H1 (cell line): ENCODE measurements at regions not wholly inside any gene's neighbourhood (a gene's known extent, or its start where the extent isn't known, plus 50 kb on each side); places are given as distances from the start of the nearest gene placed in this dataset.

Source experiments
- CTCF ChIP-seq, 3 experiments: IDR thresholded peaks; 1 replicate in 2 of 3; 2 replicates in 1 of 3; pipeline versions ENCODE4 v1.5.1 to v1.6.1; 2011; ENCODE audit warnings: low read length in 3 of 3, mild to moderate bottlenecking in 3 of 3, inconsistent platforms in 2 of 3, low read depth in 1 of 3, moderate library complexity in 1 of 3; ENCODE audit not compliant: insufficient read depth in 1 of 3; ENCODE audit errors: control extremely low read depth in 1 of 3
- POLR2A ChIP-seq, 2 experiments: IDR thresholded peaks; 1 replicate in 1 of 2; 2 replicates in 1 of 2; pipeline ENCODE4 v1.6.1; 2011; ENCODE audit warnings: low read depth in 2 of 2, low read length in 2 of 2, mild to moderate bottlenecking in 2 of 2; ENCODE audit errors: control extremely low read depth in 1 of 2
- TAF1 ChIP-seq: IDR thresholded peaks from 2 replicates; pipeline ENCODE4 v1.6.1; 2011; ENCODE audit warnings: mild to moderate bottlenecking, low read depth, low read length
- ZNF274 ChIP-seq: IDR thresholded peaks from 2 replicates; pipeline ENCODE4 v1.7.0; 2012; ENCODE audit warnings: low read length, borderline replicate concordance; ENCODE audit errors: extremely low read depth

GRCh38 chr18:10401930-10402329 is 52.5 kb upstream of the APCDD1 start:
- TF ChIP-seq POLR2A (IDR thresholded peaks at IDR 0.05; ENCODE audit: control extremely low read depth in 1 of 2, low read depth in 2 of 2, low read length in 2 of 2): no peak
- TF ChIP-seq CTCF (IDR thresholded peaks at IDR 0.05; ENCODE audit: control extremely low read depth in 1 of 3, insufficient read depth in 1 of 3, low read depth in 1 of 3, low read length in 3 of 3): no peak
- TF ChIP-seq TAF1: no peak
- no peak for TF ChIP-seq ZNF274
